HG02571 (cell line): ENCODE measurements at regions not wholly inside any gene's neighbourhood (a gene's known extent, or its start where the extent isn't known, plus 50 kb on each side); places are given as distances from the start of the nearest gene placed in this dataset.
"Not testable (repeated sequence)": the region's sequence is repeated elsewhere in the genome, so short reads cannot be mapped to it uniquely, and the experiment has no call there.

Experiments used
- ATAC-seq: cut with Tn5 transposase; IDR thresholded peaks from one replicate; pipeline ENCODE4 v1.9.1; 2021; ENCODE audit warnings: mild to moderate bottlenecking, moderate library complexity; ENCODE audit not compliant: unreplicated experiment

GRCh38 chr5:136924490-136924889 is 559.1 kb upstream of the TRPC7 start:
- no peak for ATAC-seq

GRCh38 chr5:136910625-136911024 is 545.3 kb upstream of the TRPC7 start:
- ATAC-seq, result no peak

- no peak for ATAC-seq
These were observed 544.6 kb upstream of the TRPC7 start for GRCh38 chr5:136909906-136910305.

GRCh38 chr5:136907371-136907770 is 542.0 kb upstream of the TRPC7 start:
- no peak for ATAC-seq

- ATAC-seq, result no peak
These were observed 541.2 kb upstream of the TRPC7 start for GRCh38 chr5:136906545-136906944.

GRCh38 chr5:136905571-136905970 is 540.2 kb upstream of the TRPC7 start:
- no peak for ATAC-seq

- no peak for ATAC-seq
These were observed 528.7 kb upstream of the TRPC7 start for GRCh38 chr5:136894070-136894469.

GRCh38 chr5:136892000-136892399 is 526.7 kb upstream of the TRPC7 start:
- ATAC-seq, result no peak

GRCh38 chr5:136891175-136891972 is 526.0 kb upstream of the TRPC7 start:
- no peak for ATAC-seq

GRCh38 chr5:136890431-136891148 is 525.2 kb upstream of the TRPC7 start:
- ATAC-seq, result no peak

- no peak for ATAC-seq
These were observed 521.3 kb upstream of the TRPC7 start for GRCh38 chr5:136886608-136887007.

- no peak for ATAC-seq
These were observed 499.6 kb upstream of the TRPC7 start for GRCh38 chr5:136864960-136865359.

- ATAC-seq, result no peak
These were observed 491.3 kb upstream of the TRPC7 start for GRCh38 chr5:136856648-136857047.

- ATAC-seq, result no peak
These were observed 488.6 kb upstream of the TRPC7 start for GRCh38 chr5:136853971-136854370.

- ATAC-seq, result no peak
These were observed 475.3 kb upstream of the TRPC7 start for GRCh38 chr5:136840601-136841000.

- ATAC-seq, result no peak
These were observed 470.7 kb upstream of the TRPC7 start for GRCh38 chr5:136836093-136836492.

GRCh38 chr5:136820848-136821247 is 455.5 kb upstream of the TRPC7 start:
- no peak for ATAC-seq

- ATAC-seq, result no peak
These were observed 454.4 kb upstream of the TRPC7 start for GRCh38 chr5:136819526-136820302.

GRCh38 chr5:136816327-136816726 is 451.0 kb upstream of the TRPC7 start:
- no peak for ATAC-seq

- ATAC-seq, result no peak
These were observed 449.5 kb upstream of the TRPC7 start for GRCh38 chr5:136814619-136815378.

- ATAC-seq, result not testable (repeated sequence)
These were observed 446.9 kb upstream of the TRPC7 start for GRCh38 chr5:136812270-136812669.
